A673 (cell line): ENCODE measurements at regions not wholly inside any gene's neighbourhood (a gene's known extent, or its start where the extent isn't known, plus 50 kb on each side); places are given as distances from the start of the nearest gene placed in this dataset.

Experiments used
- BruUV-seq: library from RNA; stranded (reverse); fragments of 400-500 nt; replicated peaks from 2 replicates; lab custom pipeline; 2021; lab: Mats Ljungman, UMichigan
- CTCF ChIA-PET: fragments of 300-600 bp; sonication (Branson Sonifier 250); formaldehyde crosslinking; loops from one replicate; lab custom pipeline; 2022; ENCODE audit warnings: antibody characterized with exemption; lab: Charles Lee
- POLR2A ChIA-PET: fragments of 300-600 bp; sonication (Branson Sonifier 250); formaldehyde crosslinking; loops from one replicate; lab custom pipeline; 2022; ENCODE audit warnings: antibody characterized with exemption; ENCODE audit not compliant: low non-redundant PET; lab: Charles Lee
- DNase-seq: peaks from one replicate; pipeline ENCODE4 v3.0.0-alpha.2; 2015; ENCODE audit warnings: low spot score
- H3K27ac ChIP-seq: fragments of 200-600 bp; sonication (generic); 2 replicates; pipeline ENCODE4 v1.5.1; 2016; ENCODE audit warnings: mixed run types, low read depth, mild to moderate bottlenecking, mixed read lengths, antibody characterized with exemption, low read length; ENCODE audit not compliant: poor library complexity, severe bottlenecking
- H3K27me3 ChIP-seq: fragments of 200-600 bp; sonication (generic); replicated peaks from 2 replicates; pipeline ENCODE4 v1.6.1; 2017; ENCODE audit warnings: mixed run types, low read depth, mild to moderate bottlenecking, mixed read lengths, antibody characterized with exemption, low read length; ENCODE audit not compliant: insufficient read depth, poor library complexity
- H3K36me3 ChIP-seq: fragments of 200-600 bp; sonication (generic); 2 replicates; pipeline ENCODE4 v1.6.1; 2016; ENCODE audit warnings: mixed run types, mild to moderate bottlenecking, mixed read lengths, antibody characterized with exemption, low read length; ENCODE audit not compliant: insufficient read depth, poor library complexity, severe bottlenecking
- H3K4me1 ChIP-seq: fragments of 200-600 bp; sonication (generic); 2 replicates; pipeline ENCODE4 v1.6.1; 2017; ENCODE audit warnings: mixed run types, mild to moderate bottlenecking, mixed read lengths, antibody characterized with exemption, low read length; ENCODE audit not compliant: insufficient read depth, poor library complexity, severe bottlenecking
- H3K4me3 ChIP-seq: fragments of 200-600 bp; sonication (generic); 2 replicates; pipeline ENCODE4 v1.5.1; 2016; ENCODE audit warnings: low read depth, mixed run types, mild to moderate bottlenecking, mixed read lengths, low read length; ENCODE audit not compliant: poor library complexity, severe bottlenecking
- H3K9me3 ChIP-seq: fragments of 200-600 bp; sonication (generic); 2 replicates; pipeline ENCODE4 v1.6.1; 2016; ENCODE audit warnings: mixed run types, low read depth, mild to moderate bottlenecking, mixed read lengths, antibody characterized with exemption, low read length; ENCODE audit not compliant: poor library complexity, severe bottlenecking
- CTCF ChIP-seq: fragments of 300-800, 200-600 bp; sonication (generic); conservative IDR thresholded peaks from 2 replicates; pipeline ENCODE4 v1.5.1; 2017; ENCODE audit warnings: low read depth, mild to moderate bottlenecking, antibody characterized with exemption, low read length, moderate library complexity, mixed read lengths
- EZH2 ChIP-seq: fragments of 200-600 bp; sonication (generic); IDR thresholded peaks from 2 replicates; pipeline ENCODE4 v1.6.1; 2017; ENCODE audit warnings: borderline replicate concordance, low read depth, mild to moderate bottlenecking, mixed read lengths, antibody characterized with exemption, low read length; ENCODE audit not compliant: poor library complexity, severe bottlenecking
- intact Hi-C: fragments of 100-400 bp; cut with micrococcal nuclease; formaldehyde crosslinking; loops from one replicate; pipeline ENCODE4 v1.10.0; 2022; ENCODE audit not compliant: unreplicated experiment

DNA sequence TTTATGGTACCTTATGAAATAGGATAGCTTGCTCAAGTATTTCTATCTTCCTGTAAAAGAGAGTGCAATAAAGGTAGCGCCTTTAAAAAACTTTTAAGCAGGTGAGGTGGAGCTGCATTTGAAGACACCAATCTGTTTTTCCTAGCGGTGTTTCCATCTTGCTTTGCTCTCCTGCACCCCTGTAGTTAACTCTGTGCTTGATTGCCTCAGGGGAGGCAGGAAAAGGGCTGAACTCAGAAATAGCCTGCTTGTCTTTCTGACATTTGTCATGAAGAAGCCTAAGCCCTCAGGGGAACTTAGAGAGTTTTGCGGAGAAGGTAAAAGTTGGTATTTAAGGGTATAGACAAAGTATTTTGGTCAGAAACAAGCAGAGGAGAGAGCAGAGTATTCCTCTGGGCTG is 63.0 kb upstream of the TPRG1 start:
- BruUV-seq: no TSS peak
- intact Hi-C loops: no loop called here
- ChIA-PET POLR2A (no interaction called here), CTCF (no interaction called here)
- no peak overlapping the region for H3K4me3 ChIP-seq
- no peaks in the 10 kb centered on the region for H3K9me3 ChIP-seq
- no peaks in the 10 kb centered on the region for H3K36me3 ChIP-seq
- H3K4me1 ChIP-seq: no peaks in the 10 kb centered on the region
- H3K27ac ChIP-seq: no peak overlapping the region
- no peaks in the 10 kb centered on the region for H3K27me3 ChIP-seq
- no peak for TF ChIP-seq EZH2
- DNase-seq: no peak

DNA sequence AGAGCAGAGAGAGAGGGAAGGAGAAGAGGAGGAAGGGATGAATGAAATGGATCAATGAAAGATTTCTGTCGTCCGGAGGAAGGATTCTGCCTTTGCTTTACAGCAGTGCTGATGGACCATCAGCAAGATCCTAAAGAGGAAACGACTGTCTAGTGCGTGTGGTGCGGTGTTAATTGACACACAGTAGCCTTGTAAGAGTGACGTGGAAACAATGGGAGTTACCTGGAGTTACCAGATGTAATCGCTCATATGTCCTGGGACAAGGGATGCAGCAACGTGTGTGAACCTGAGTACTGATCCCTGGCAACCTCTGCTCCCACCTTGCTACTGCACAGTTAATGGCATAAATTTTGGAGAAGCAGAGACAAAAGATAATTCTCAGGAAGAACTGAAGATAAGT is 62.6 kb upstream of the TPRG1 start:
- DNase-seq: no peak
- Histone ChIP-seq H3K27ac (no peak overlapping the region), H3K9me3 (no peaks in the 10 kb centered on the region), H3K4me1 (no peaks in the 10 kb centered on the region), H3K27me3 (no peaks in the 10 kb centered on the region), H3K4me3 (no peak overlapping the region), H3K36me3 (no peaks in the 10 kb centered on the region)
- ChIA-PET CTCF (no interaction called here), POLR2A (no interaction called here)
- no peak for TF ChIP-seq EZH2
- no TSS peak for BruUV-seq
- intact Hi-C loops: no loop called here

DNA sequence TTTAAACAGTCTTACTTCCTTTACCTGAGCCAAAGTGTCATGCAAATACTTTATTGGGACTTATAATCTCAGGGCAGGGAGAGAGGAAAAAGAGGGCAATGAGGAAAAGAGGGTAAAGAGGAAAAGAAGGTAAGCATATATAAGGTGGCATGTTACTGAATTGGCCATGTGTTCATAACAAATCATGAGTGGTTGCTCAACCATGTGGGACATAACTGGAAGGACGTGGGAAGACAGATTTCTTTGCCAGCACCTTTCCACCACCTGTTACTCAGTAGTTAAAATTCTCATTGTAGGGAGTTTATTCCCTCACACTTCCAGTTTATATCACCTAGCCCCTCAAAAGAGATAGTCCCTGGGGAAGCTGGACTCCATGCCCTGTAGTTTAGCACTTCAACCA is 54.7 kb upstream of the TPRG1 start:
- intact Hi-C loops: no loop called here
- no peaks in the 10 kb centered on the region for H3K27me3 ChIP-seq
- TF ChIP-seq EZH2: no peak
- TF ChIP-seq CTCF: no peak
- CTCF ChIA-PET: no interaction called here
- no peaks in the 10 kb centered on the region for H3K4me1 ChIP-seq
- no TSS peak for BruUV-seq
- no peaks in the 10 kb centered on the region for H3K36me3 ChIP-seq
- POLR2A ChIA-PET: no interaction called here
- H3K9me3 ChIP-seq: no peaks in the 10 kb centered on the region
- H3K4me3 ChIP-seq: no peak overlapping the region
- H3K27ac ChIP-seq: no peak overlapping the region
- no peak for DNase-seq

DNA sequence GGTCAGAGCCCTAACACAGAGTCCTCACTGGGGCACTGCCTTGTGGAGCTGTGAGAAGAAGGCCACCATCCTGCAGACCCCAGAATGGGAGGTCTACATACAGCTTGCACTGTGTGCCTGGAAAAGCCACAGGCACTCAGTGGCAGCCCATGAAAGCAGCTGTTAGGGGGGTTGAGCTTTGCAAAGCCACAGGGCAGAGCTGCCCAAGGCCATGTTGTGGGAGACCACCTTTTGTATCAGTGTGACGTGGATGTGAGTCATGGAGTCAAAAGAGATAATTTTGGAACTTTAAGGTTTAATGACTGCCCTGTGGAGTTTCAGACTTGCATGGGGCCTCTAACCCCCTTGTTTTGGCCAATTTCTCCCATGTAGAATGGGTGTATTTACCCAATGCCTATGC is 52.9 kb upstream of the TPRG1 start:
- H3K27ac ChIP-seq: no peak overlapping the region
- H3K4me1 ChIP-seq: no peaks in the 10 kb centered on the region
- no peak overlapping the region for H3K4me3 ChIP-seq
- no peak for DNase-seq
- ChIA-PET POLR2A (no interaction called here), CTCF (no interaction called here)
- no peaks in the 10 kb centered on the region for H3K27me3 ChIP-seq
- no peaks in the 10 kb centered on the region for H3K9me3 ChIP-seq
- BruUV-seq: no TSS peak
- TF ChIP-seq EZH2 (no peak), CTCF (no peak)
- H3K36me3 ChIP-seq: no peaks in the 10 kb centered on the region
- intact Hi-C loops: no loop called here
